RWPE2 (cell line): ENCODE measurements at regions not wholly inside any gene's neighbourhood (a gene's known extent, or its start where the extent isn't known, plus 50 kb on each side); places are given as distances from the start of the nearest gene placed in this dataset.
"Not testable (repeated sequence)": the region's sequence is repeated elsewhere in the genome, so short reads cannot be mapped to it uniquely, and the experiment has no call there.

Experiments used
- ATAC-seq: fragments of 200-7000 bp; cut with Tn5 transposase; 3 replicates; pipeline ENCODE4 v1.9.1; 2021; ENCODE audit warnings: low read depth
- DNase-seq: peaks from one replicate; pipeline ENCODE4 v3.0.0-alpha.2; 2020; ENCODE audit warnings: low spot score
- H3K27ac ChIP-seq: fragments of 450-650 bp; 2 replicates; pipeline ENCODE4 v1.5.1; 2017; ENCODE audit warnings: mild to moderate bottlenecking; ENCODE audit not compliant: poor library complexity, severe bottlenecking
- H3K27me3 ChIP-seq: fragments of 250-450 bp; sonication (Bioruptor Pico); 2 replicates; pipeline ENCODE4 v1.5.1; 2021; ENCODE audit warnings: mild to moderate bottlenecking, moderate library complexity; ENCODE audit not compliant: insufficient read depth, poor library complexity, severe bottlenecking
- H3K36me3 ChIP-seq: fragments of 250-450 bp; sonication (Bioruptor Pico); 2 replicates; pipeline ENCODE4 v1.5.1; 2020; ENCODE audit warnings: low read depth, mild to moderate bottlenecking, moderate library complexity
- H3K4me1 ChIP-seq: fragments of 250-450 bp; sonication (Bioruptor Pico); 2 replicates; pipeline ENCODE4 v1.5.1; 2021; ENCODE audit warnings: mild to moderate bottlenecking, moderate library complexity; ENCODE audit not compliant: insufficient read depth, poor library complexity, severe bottlenecking
- H3K4me3 ChIP-seq: fragments of 250-450 bp; sonication (Bioruptor Pico); 2 replicates; pipeline ENCODE4 v1.5.1; 2021; ENCODE audit warnings: mild to moderate bottlenecking, moderate library complexity; ENCODE audit not compliant: severe bottlenecking
- H3K9me3 ChIP-seq: fragments of 250-450 bp; sonication (Bioruptor Pico); 2 replicates; pipeline ENCODE4 v1.5.1; 2021; ENCODE audit warnings: mild to moderate bottlenecking, moderate library complexity; ENCODE audit not compliant: severe bottlenecking
- CTCF ChIP-seq: fragments of 450-650 bp; IDR thresholded peaks from one replicate; pipeline ENCODE4 v1.5.1; 2017; ENCODE audit warnings: mild to moderate bottlenecking, moderate library complexity; ENCODE audit not compliant: poor library complexity, severe bottlenecking

DNA sequence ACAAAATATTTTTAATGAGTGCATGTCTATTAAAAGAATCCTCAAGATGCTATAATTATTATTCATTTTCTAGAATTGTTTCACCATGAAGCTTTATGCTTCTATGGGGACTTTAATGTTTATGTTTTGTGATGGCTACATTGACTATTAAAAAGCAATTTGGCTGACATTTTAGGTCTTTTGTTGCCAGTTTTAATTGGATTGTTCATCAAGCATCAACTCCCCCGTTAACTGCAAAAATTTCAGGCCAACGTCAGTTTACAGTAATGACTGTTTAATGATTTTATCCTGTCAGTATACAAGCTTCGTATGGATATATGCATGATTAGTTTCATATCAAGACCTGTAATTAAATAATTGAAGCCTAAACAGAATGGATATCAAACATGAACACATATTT lies 422.8 kb downstream of the SH2D1A start:
- ATAC-seq (no peak), DNase-seq (no peak)
- no peaks in the 10 kb centered on the region for H3K27me3 ChIP-seq
- H3K4me3 ChIP-seq, result no peak overlapping the region
- no peak overlapping the region for H3K27ac ChIP-seq
- H3K36me3 ChIP-seq, result no peaks in the 10 kb centered on the region
- TF ChIP-seq CTCF, result no peak
- H3K4me1 ChIP-seq, result no peaks in the 10 kb centered on the region
- no peaks in the 10 kb centered on the region for H3K9me3 ChIP-seq

- Histone ChIP-seq H3K4me1 (no peaks in the 10 kb centered on the region), H3K36me3 (no peaks in the 10 kb centered on the region), H3K27ac (no peak overlapping the region), H3K9me3 (no peaks in the 10 kb centered on the region), H3K27me3 (no peaks in the 10 kb centered on the region), H3K4me3 (no peak overlapping the region)
- DNase-seq, result no peak
- no peak for TF ChIP-seq CTCF
- no peak for ATAC-seq
Measured at GRCh38 chrX:124771292-124771691, 424.9 kb downstream of the SH2D1A start.

DNA sequence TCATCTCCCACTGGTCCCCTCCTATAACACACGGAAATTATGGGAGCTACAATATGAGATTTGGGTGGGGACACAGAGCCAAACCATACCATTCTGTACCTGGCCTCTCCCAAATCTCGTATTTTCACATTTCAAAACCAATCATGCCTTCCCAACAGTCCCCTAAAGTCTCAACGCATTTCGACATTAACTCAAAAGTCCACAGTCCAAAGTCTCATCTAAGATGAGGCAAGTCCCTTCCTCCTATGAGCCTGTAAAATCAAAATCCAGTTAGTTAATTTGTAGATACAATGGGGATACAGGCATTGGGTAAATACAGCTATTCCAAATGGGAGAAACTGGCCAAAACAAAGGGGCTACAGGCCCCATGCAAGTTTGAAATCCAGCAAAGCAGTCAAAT lies 441.9 kb downstream of the SH2D1A start:
- not testable (repeated sequence) for H3K27me3 ChIP-seq, H3K9me3 ChIP-seq, DNase-seq, ATAC-seq, H3K27ac ChIP-seq, H3K4me3 ChIP-seq, H3K4me1 ChIP-seq, H3K36me3 ChIP-seq

DNA sequence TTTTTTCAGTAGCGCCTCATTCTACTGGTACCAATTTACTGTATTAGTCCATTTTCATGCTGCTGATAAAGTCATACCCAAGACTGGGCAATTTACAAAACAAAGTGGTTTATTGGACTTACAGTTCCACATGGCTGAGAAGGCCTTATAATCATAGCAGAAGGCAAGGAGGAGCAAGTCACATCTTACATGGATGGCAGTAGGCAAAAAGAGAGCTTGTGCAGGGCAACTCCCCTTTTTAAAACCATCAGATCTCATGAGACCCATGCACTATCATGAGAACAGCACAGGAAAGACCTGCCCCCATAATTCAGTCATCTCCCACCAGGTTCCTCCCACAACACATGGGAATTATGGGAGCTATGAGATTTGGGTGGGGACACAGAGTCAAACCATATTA lies 443.5 kb downstream of the SH2D1A start:
- H3K36me3 ChIP-seq, H3K4me1 ChIP-seq, H3K9me3 ChIP-seq, H3K4me3 ChIP-seq, DNase-seq, H3K27me3 ChIP-seq, ATAC-seq, H3K27ac ChIP-seq: not testable (repeated sequence)

DNA sequence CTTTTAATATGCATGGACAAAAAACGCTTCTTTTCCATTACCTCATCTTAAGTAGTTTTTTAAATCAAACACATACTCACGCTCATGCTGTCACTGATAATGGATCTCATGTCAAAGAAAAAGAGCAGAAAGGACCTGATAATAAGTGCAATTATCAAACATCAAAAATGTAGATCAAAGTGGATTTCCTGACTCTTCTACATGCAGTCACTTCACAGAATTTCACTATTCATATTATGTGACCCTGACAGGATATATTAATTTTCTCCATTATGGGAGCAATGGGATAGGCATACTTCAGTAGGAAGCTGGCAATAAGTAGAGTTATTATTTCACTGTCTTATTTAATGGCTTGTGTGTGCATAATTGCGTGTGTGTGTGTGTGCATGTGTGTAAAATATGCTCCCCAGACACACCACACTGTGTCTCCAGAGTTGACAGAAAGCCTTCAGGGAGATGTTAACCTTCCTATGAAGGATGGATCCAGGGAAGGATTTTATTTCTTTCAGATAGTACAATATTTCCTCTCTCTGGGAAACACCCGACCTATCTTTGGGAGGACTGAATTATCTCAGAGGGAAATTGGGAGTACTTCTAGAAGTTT lies 445.2 kb downstream of the SH2D1A start:
- DNase-seq (no peak), ATAC-seq (no peak)
- H3K36me3 ChIP-seq, result no peaks in the 10 kb centered on the region
- H3K27me3 ChIP-seq, result no peaks in the 10 kb centered on the region
- no peak overlapping the region for H3K4me3 ChIP-seq
- no peak overlapping the region for H3K27ac ChIP-seq
- H3K4me1 ChIP-seq, result no peaks in the 10 kb centered on the region
- H3K9me3 ChIP-seq, result no peaks in the 10 kb centered on the region
- TF ChIP-seq CTCF, result no peak

DNA sequence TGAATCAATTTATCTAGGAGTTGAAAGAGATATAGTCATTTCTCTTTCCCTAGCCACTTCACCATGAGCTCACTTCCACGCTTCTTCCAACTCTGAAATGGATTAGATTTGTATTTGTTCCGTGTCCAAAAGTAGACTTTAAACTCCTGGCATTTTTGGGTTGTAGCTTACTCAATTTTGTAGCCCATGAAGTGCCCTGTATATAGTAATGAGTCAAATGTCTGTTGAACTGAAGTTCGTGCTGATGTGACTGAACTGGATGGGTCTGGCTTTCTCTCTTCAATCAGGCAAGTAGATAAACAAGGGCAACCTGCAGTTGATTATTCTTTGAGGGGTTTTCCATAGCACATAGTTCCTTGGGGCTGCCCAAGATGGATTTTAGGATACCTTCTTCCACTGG lies 450.6 kb downstream of the SH2D1A start:
- H3K4me1 ChIP-seq, result no peaks in the 10 kb centered on the region
- no peaks in the 10 kb centered on the region for H3K36me3 ChIP-seq
- H3K9me3 ChIP-seq, result no peaks in the 10 kb centered on the region
- no peak for TF ChIP-seq CTCF
- ATAC-seq (no peak), DNase-seq (no peak)
- no peak overlapping the region for H3K4me3 ChIP-seq
- no peaks in the 10 kb centered on the region for H3K27me3 ChIP-seq
- H3K27ac ChIP-seq, result no peak overlapping the region
